Ectodermal cell (in vitro differentiated cells): ENCODE measurements at regions not wholly inside any gene's neighbourhood (a gene's known extent, or its start where the extent isn't known, plus 50 kb on each side); places are given as distances from the start of the nearest gene placed in this dataset.

Experiments
- H3K27ac ChIP-seq: 2 replicates; pipeline ENCODE4 v1.7.0; 2013; ENCODE audit warnings: mild to moderate bottlenecking, low read depth, low read length; ENCODE audit not compliant: insufficient read depth, poor library complexity, severe bottlenecking
- H3K27me3 ChIP-seq: 2 replicates; pipeline ENCODE4 v1.7.0; 2013; ENCODE audit warnings: mild to moderate bottlenecking, low read length; ENCODE audit not compliant: insufficient read depth, control insufficient read depth, poor library complexity, severe bottlenecking
- H3K36me3 ChIP-seq: one replicate; pipeline ENCODE4 v1.7.0; 2013; ENCODE audit warnings: low read length; ENCODE audit not compliant: control insufficient read depth, insufficient read depth
- H3K4me1 ChIP-seq: one replicate; pipeline ENCODE4 v1.7.0; 2013; ENCODE audit warnings: low read length; ENCODE audit not compliant: control insufficient read depth, insufficient read depth
- H3K4me3 ChIP-seq: 2 replicates; pipeline ENCODE4 v1.7.0; 2013; ENCODE audit warnings: low read depth, low read length, control low read depth; ENCODE audit not compliant: insufficient read depth
- H3K9me3 ChIP-seq: 2 replicates; pipeline ENCODE4 v1.7.0; 2013; ENCODE audit warnings: mild to moderate bottlenecking, low read length, moderate library complexity; ENCODE audit not compliant: control insufficient read depth
- WGBS, 2 experiments: methylation state at CpG; one replicate each; pipeline ENCODE4 v1.1.7; 2013; ENCODE audit warnings: missing lambda C conversion rate in 2 of 2; 5-methylcytosine and 5-hydroxymethylcytosine counted together

DNA sequence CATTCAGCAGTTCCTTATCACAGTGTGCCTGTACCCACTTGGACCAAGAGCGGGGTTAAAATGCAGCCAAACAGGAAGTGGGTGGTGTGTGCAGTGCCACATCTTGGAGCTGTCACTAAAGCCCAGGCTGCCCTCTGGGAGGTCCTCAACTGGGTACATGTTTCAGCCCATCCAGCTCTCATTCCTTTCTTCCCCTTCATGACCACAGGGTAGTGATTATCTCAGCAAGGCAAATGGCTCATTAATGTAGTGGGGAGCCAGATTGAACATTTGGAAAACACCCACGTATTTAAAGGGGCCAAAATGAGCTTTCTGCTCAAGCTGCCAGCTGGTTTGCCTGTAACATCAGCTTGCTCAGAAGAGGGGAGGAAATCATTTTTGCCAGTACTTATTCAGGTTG is 210.8 kb upstream of the BTG1 start:
- Histone ChIP-seq H3K27ac (no peak overlapping the region), H3K36me3 (no peaks in the 10 kb centered on the region), H3K4me1 (no peaks in the 10 kb centered on the region), H3K27me3 (no peaks in the 10 kb centered on the region), H3K4me3 (no peak overlapping the region), H3K9me3 (no peaks in the 10 kb centered on the region)
- WGBS, 2 experiments: 93 to 97% methylated on average over 2 of the region's 2 CpGs

GRCh38 chr12:92349635-92350034 is 204.0 kb upstream of the BTG1 start:
- Histone ChIP-seq H3K27me3 (no peaks in the 10 kb centered on the region), H3K36me3 (no peaks in the 10 kb centered on the region), H3K4me3 (no peak overlapping the region), H3K4me1 (no peaks in the 10 kb centered on the region), H3K27ac (no peak overlapping the region), H3K9me3 (no peaks in the 10 kb centered on the region)
- 80% methylated on average over 1 of the region's 1 CpG; no CpG with 5 or more reads in 1 of the 2 experiments for WGBS, 2 experiments

- H3K27ac ChIP-seq: no peak overlapping the region
- H3K36me3 ChIP-seq: no peaks in the 10 kb centered on the region
- no CpG with 5 or more reads among the region's 1 CpG for WGBS, 2 experiments
- no peaks in the 10 kb centered on the region for H3K27me3 ChIP-seq
- H3K4me1 ChIP-seq: no peaks in the 10 kb centered on the region
- H3K4me3 ChIP-seq: no peak overlapping the region
- H3K9me3 ChIP-seq: no peaks in the 10 kb centered on the region
These were observed 196.9 kb upstream of the BTG1 start for GRCh38 chr12:92342574-92342973.

GRCh38 chr12:92341065-92341668 is 195.5 kb upstream of the BTG1 start:
- Histone ChIP-seq H3K27ac (no peak overlapping the region), H3K4me1 (no peaks in the 10 kb centered on the region), H3K9me3 (no peaks in the 10 kb centered on the region), H3K4me3 (no peak overlapping the region), H3K36me3 (no peaks in the 10 kb centered on the region), H3K27me3 (no peaks in the 10 kb centered on the region)
- 95 to 97% methylated on average over 11 to 12 of the region's 13 CpGs for WGBS, 2 experiments

DNA sequence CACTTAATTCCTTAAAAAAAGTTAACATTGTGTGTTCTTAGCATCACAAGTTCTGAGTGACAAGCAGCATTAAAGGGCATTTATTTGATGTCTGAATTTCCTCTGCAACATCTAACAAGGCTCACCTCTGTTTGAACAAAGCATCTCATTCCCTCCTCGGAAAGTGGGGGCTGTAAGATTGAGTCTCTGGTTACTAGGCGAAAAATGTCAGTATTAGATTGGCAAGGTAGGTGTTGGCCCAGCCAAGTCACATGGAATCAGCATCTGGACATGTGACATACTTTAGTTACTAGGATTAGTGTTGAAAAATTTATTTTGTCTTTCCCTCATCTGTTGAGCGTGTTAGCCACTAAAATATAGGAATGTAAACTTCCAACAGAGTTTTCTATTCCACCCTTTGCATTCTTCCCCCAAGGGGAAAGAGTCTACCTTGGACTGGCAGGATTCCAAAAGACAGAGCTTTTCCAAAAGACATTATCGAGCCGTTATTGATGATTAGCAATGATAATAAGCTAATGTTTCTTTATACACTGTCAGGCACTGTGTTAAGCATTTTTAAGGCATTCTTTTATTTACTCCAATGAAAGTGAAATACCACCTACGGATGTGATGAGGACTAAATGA is 194.9 kb upstream of the BTG1 start:
- H3K4me3 ChIP-seq: no peak overlapping the region
- 94 to 95% methylated on average over 4 to 6 of the region's 6 CpGs for WGBS, 2 experiments
- H3K4me1 ChIP-seq: no peaks in the 10 kb centered on the region
- no peaks in the 10 kb centered on the region for H3K27me3 ChIP-seq
- H3K27ac ChIP-seq: no peak overlapping the region
- H3K9me3 ChIP-seq: no peaks in the 10 kb centered on the region
- H3K36me3 ChIP-seq: no peaks in the 10 kb centered on the region

DNA sequence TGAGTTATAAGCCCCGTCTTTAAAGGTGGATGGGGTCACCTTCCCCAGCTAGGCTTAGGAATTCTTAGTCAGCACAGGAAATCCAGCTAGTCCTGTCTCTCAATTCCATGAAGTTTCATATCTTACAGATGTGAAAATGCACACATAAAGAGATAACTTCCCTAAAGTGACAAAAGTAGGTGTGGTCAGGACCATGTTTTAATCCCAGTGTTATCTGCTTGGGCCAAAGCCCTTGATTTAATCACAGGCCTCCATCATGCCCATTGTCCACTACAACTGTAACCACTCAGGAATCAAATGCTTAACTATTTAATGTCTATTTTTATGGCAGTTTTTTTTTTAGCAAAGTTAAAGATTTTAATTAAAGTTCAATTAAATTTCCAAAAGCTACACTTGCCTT is 194.4 kb upstream of the BTG1 start:
- Histone ChIP-seq H3K36me3 (no peaks in the 10 kb centered on the region), H3K9me3 (no peaks in the 10 kb centered on the region), H3K4me1 (no peaks in the 10 kb centered on the region), H3K27ac (no peak overlapping the region), H3K4me3 (no peak overlapping the region), H3K27me3 (no peaks in the 10 kb centered on the region)
- 90 to 100% methylated on average over 1 of the region's 1 CpG for WGBS, 2 experiments

DNA sequence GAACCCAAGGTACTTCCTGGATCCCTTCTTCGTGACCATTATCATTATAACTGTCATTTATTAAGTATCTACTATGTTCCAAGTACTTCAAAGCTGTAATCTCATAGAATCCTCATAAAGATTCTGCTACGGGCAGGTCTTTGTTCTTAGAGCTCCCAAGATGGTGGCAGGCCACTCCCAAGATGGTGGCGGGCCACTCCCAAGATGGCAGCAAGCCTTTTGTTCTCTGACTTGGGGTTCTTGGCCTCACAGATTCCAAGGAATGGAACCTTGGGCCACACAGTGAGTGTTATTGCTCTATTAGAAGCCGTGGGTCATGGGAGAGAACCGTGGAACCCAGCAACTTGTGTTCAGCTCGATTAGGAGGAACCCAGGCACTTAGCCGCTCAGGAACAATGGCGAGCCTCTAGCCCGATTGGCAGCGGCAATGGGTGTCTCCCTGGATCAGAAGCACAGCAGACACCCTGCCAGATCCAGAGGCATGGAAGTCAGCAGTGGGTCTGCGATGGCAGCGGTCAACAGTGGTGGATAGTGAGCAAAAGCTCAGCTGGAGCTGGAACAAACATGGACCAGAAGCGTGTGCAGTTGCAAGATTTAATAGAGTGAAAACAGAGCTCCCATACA is 193.7 kb upstream of the BTG1 start:
- Histone ChIP-seq H3K9me3 (no peaks in the 10 kb centered on the region), H3K27ac (no peak overlapping the region), H3K4me3 (no peak overlapping the region), H3K4me1 (no peaks in the 10 kb centered on the region), H3K36me3 (no peaks in the 10 kb centered on the region), H3K27me3 (no peaks in the 10 kb centered on the region)
- WGBS, 2 experiments: 94 to 96% methylated on average over 13 of the region's 13 CpGs

DNA sequence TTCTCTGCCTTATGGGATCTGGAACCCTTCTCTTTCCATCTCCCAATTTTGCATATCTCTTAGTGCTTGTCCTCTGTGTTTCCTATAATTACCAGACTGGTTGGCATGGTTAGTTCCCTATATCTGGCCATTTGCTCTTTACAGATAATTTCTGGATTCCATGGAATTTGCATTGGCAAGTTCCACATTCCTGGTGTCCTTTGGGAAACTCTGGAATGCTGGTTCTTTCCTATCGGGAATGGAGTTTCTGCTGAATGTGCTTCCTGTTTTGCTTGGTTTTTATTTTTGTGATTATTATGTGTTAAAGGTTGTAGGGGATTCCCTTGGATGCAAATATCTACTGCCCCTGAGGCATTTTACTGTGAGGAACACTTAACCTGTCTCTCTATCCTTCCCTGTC is 193.0 kb upstream of the BTG1 start:
- no peaks in the 10 kb centered on the region for H3K36me3 ChIP-seq
- no peaks in the 10 kb centered on the region for H3K4me1 ChIP-seq
- H3K4me3 ChIP-seq: no peak overlapping the region
- H3K27me3 ChIP-seq: no peaks in the 10 kb centered on the region
- no peak overlapping the region for H3K27ac ChIP-seq
- WGBS, 2 experiments: 91 to 94% methylated on average over 1 of the region's 1 CpG
- no peaks in the 10 kb centered on the region for H3K9me3 ChIP-seq

- no peaks in the 10 kb centered on the region for H3K36me3 ChIP-seq
- no peaks in the 10 kb centered on the region for H3K9me3 ChIP-seq
- WGBS, 2 experiments: 92 to 100% methylated on average over 2 of the region's 2 CpGs
- no peaks in the 10 kb centered on the region for H3K4me1 ChIP-seq
- no peaks in the 10 kb centered on the region for H3K27me3 ChIP-seq
- no peak overlapping the region for H3K27ac ChIP-seq
- H3K4me3 ChIP-seq: no peak overlapping the region
These were observed 192.5 kb upstream of the BTG1 start for GRCh38 chr12:92338102-92338501.

- Histone ChIP-seq H3K4me3 (no peak overlapping the region), H3K36me3 (no peaks in the 10 kb centered on the region), H3K27me3 (no peaks in the 10 kb centered on the region), H3K9me3 (no peaks in the 10 kb centered on the region), H3K27ac (no peak overlapping the region), H3K4me1 (no peaks in the 10 kb centered on the region)
- WGBS, 2 experiments: 93 to 98% methylated on average over 4 of the region's 4 CpGs
These were observed 191.5 kb upstream of the BTG1 start for GRCh38 chr12:92337128-92337527.
